Epidermal melanocyte (primary cell): ENCODE measurements at regions not wholly inside any gene's neighbourhood (a gene's known extent, or its start where the extent isn't known, plus 50 kb on each side); places are given as distances from the start of the nearest gene placed in this dataset.

Experiments
- DNase-seq: peaks from one replicate; pipeline ENCODE4 v3.0.0; 2011; ENCODE audit warnings: low spot score; ENCODE audit not compliant: insufficient read length

- DNase-seq: no peak
These were observed 245.4 kb downstream of the DIO2 start for GRCh38 chr14:79965896-79966295.

GRCh38 chr14:79961197-79961596, 250.1 kb downstream of the DIO2 start:
- DNase-seq: no peak

GRCh38 chr14:79960288-79960687, 251.0 kb downstream of the DIO2 start:
- no peak for DNase-seq

GRCh38 chr14:79951572-79951971, 259.7 kb downstream of the DIO2 start:
- DNase-seq: no peak

DNA sequence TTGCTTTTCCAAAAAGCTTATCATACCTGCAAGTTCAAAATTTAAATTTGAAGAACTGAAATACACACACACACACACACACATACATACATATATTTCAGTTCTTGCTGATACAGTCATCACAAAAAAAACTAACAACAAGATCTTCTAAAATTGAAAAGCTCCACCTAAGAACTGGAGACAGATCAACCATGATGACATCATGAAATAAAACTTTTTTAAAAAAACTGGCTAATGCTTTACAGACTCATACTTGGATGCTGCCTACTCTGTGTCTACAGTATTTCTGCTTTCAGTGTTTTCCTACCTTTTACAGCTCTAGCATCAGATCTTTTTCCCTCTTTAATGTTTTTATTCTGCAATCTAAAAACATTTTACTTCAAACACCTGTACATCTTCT, 261.4 kb downstream of the DIO2 start:
- DNase-seq: no peak

GRCh38 chr14:79947440-79948054, 263.8 kb downstream of the DIO2 start:
- no peak for DNase-seq

DNA sequence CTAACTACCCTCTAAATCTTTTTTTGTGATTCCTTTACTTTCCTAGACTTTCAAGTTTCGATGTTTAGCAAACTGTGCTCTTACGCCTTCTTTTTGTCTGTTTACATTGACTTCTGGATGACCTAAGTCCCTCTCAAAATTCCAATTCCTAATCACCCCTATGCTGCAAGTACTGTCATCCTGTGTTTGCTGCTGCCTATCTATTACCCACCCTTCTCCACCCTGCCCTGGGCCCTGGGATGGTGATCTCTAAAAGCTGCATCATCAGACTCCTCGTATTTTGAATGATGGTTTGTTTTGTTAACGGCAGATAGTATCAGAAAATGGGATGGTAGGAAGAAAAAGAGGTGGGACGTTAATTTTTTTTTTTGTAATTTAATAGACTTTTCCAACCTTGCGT, 272.1 kb downstream of the DIO2 start:
- no peak for DNase-seq

DNA sequence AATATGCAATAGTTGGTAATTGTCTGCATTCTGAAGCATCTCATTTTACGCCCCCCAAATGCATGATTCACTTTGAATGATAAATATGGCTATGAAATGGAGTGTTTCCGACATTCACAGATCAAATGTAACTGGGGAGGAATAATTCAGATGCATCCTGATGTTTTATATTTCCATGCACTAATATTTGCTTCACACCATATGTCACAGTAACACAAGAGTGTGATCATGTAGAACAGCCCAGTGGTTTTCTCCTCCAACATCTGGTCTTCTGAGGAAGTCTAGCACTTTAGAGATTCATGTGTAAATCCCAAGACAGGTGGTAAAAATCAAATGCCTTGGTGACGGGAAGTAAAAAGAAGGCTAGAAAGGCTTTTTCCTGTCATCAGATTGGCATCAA, 273.1 kb downstream of the DIO2 start:
- DNase-seq: no peak

- DNase-seq: no peak
These were observed 273.9 kb downstream of the DIO2 start for GRCh38 chr14:79937433-79937832.

DNA sequence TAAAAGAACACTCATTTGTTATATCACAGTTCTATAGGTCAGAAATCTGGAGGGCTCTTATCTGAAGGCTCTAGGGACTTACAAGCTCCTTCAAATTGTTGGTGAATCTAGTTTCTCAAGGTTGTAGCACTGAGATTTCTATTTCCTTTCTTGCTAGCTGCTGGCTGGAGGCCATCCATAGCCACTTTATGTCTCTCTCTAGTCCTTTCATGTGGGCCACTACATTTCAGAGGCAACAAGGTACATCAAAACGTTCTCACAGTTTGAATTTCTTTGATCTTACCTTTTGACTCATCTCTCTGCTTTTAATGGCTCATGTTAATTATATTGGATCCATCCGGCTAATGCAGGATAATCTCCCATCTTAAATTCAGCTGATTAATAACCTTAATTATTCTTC, 286.8 kb downstream of the DIO2 start:
- DNase-seq: no peak

DNA sequence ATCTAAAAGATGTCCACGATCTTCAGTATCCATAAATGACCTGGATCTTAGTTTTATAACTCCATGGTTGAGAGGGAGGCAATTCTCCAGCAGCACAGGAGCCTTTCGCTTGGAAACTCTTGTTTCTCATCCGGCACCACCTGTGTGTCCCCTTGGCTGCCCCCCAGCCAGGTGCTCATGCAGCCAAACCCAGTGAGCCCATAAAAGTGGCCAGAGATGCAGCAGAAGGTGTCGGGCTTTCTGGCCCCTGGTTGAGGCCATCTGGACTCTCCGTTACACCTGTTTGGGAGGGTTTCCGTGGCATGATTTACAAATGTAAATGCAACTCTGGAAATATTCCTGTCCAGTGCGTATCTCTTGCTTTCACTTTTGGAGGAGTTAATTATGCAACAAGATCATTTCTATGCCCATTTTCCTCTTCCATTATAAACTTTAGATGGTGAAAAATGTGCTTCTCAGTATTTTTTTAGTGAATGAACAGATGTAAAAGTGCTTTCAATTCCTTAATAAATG, 291.1 kb downstream of the DIO2 start:
- DNase-seq: no peak
